ENCODE measurements at regions not wholly inside any gene's neighbourhood (a gene's known extent, or its start where the extent isn't known, plus 50 kb on each side); places are given as distances from the start of the nearest gene placed in this dataset.

DNA sequence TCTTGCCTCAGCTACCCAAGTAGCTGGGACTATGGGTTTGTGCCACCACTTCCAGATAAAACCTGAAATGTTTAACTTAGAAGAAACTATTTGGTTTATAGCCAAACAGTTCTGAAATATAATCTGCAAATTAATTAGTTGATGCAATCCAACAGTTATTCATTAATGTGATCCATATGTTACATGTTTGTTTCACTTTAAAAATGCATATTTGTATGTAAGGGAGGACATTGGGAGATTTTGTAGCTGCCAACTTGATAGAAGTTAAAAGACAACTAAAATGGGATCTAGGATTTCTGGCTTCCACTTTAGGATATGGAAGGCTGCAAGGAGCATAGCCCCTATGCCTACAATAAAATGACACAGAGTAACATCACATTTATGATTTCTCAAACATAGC lies 532.5 kb upstream of the SLC10A2 start:
- TF ChIP-seq CTCF (conservative IDR thresholded peaks at IDR 0.05 in 1 of 2, IDR thresholded peaks at IDR 0.05 in 1 of 2; ENCODE audit: low read depth in 1 of 2, low read length in 2 of 2) (no peak), EZH2 (IDR thresholded peaks at IDR 0.05; ENCODE audit: low read length, missing control alignments) (no peak)
- Histone ChIP-seq H3K9ac (ENCODE audit: insufficient read depth, low read length) (no peak overlapping the region), H3K27ac (ENCODE audit: insufficient read depth, low read length) (no peak overlapping the region), H4K20me1 (ENCODE audit: control insufficient read depth, extremely low read depth, insufficient read depth, low read length) (no peaks in the 10 kb centered on the region), H3K27me3 (ENCODE audit: control insufficient read depth, insufficient read depth, low read length) (no peaks in the 10 kb centered on the region), H3K79me2 (ENCODE audit: control insufficient read depth, insufficient read depth, low read length) (no peaks in the 10 kb centered on the region), H3K4me2 (ENCODE audit: extremely low read depth, insufficient read depth, low read length) (no peak overlapping the region), H2AFZ (ENCODE audit: low read length) (no peak overlapping the region), H3K36me3 (ENCODE audit: control insufficient read depth, insufficient read depth, low read length) (no peaks in the 10 kb centered on the region), H3K9me3 (ENCODE audit: control insufficient read depth, insufficient read depth, low read depth, low read length) (no peaks in the 10 kb centered on the region), H3K4me1 (ENCODE audit: control insufficient read depth, extremely low read depth, insufficient read depth, low read length) (no peaks in the 10 kb centered on the region), H3K4me3 (replicated peaks in 1 of 4; ENCODE audit: control extremely low read depth in 1 of 4, insufficient read depth in 1 of 4, low read depth in 3 of 4, low read length in 4 of 4) (no peak overlapping the region)
- no peak for DNase-seq (ENCODE audit: low read depth in 2 of 2)

DNA sequence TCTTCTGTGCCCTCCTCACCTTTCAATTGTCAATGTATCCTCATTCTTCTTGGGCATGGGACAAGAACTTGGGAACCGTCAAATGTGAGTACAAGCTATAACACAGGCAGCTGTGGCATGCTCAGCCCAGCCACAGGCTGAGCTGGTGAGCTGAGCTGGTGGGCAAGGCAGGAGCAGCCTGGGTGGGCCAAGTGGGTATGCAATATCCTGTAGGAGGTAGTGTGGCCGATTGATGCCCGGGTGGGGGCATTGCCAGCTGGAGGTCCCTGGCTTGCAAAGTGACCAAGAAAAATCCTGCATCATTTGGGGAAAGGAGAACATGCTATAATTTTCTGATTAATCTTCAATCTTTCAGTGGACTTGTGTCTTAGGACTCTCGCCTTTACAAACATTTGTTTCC lies 507.2 kb upstream of the SLC10A2 start:
- H3K4me1 ChIP-seq (ENCODE audit: control insufficient read depth, extremely low read depth, insufficient read depth, low read length), result no peaks in the 10 kb centered on the region
- no peaks in the 10 kb centered on the region for H3K79me2 ChIP-seq (ENCODE audit: control insufficient read depth, insufficient read depth, low read length)
- no peaks in the 10 kb centered on the region for H3K36me3 ChIP-seq (ENCODE audit: control insufficient read depth, insufficient read depth, low read length)
- TF ChIP-seq EZH2 (IDR thresholded peaks at IDR 0.05; ENCODE audit: low read length, missing control alignments) (no peak), CTCF (conservative IDR thresholded peaks at IDR 0.05 in 1 of 2, IDR thresholded peaks at IDR 0.05 in 1 of 2; ENCODE audit: low read depth in 1 of 2, low read length in 2 of 2) (no peak)
- DNase-seq (ENCODE audit: low read depth in 2 of 2), result no peak
- H3K4me3 ChIP-seq (replicated peaks in 1 of 4; ENCODE audit: control extremely low read depth in 1 of 4, insufficient read depth in 1 of 4, low read depth in 3 of 4, low read length in 4 of 4), result no peak overlapping the region
- H3K27me3 ChIP-seq (ENCODE audit: control insufficient read depth, insufficient read depth, low read length), result no peaks in the 10 kb centered on the region
- no peaks in the 10 kb centered on the region for H3K9me3 ChIP-seq (ENCODE audit: control insufficient read depth, insufficient read depth, low read depth, low read length)
- no peaks in the 10 kb centered on the region for H4K20me1 ChIP-seq (ENCODE audit: control insufficient read depth, extremely low read depth, insufficient read depth, low read length)
- no peak overlapping the region for H3K9ac ChIP-seq (ENCODE audit: insufficient read depth, low read length)
- H3K27ac ChIP-seq (ENCODE audit: insufficient read depth, low read length), result no peak overlapping the region
- no peak overlapping the region for H2AFZ ChIP-seq (ENCODE audit: low read length)
- no peak overlapping the region for H3K4me2 ChIP-seq (ENCODE audit: extremely low read depth, insufficient read depth, low read length)

DNA sequence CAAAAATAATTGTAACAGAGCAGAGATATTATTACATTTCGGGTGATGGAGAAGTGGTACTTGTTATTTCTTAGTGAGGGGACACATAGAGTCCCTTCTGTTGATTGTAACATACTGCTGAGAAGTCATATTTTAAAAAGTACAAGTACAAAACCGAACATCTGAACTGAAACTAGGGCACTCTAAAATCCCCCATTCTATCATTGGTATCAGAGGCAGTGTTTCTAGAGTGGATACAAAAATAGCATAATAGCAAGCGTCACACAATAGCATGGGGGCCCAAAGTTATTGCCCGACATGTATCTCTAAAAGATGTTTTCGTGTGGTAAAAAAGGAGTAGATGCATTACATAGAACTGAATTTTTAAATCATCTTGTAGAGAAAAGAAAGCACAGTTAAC lies 502.1 kb upstream of the SLC10A2 start:
- no peak overlapping the region for H3K4me2 ChIP-seq (ENCODE audit: extremely low read depth, insufficient read depth, low read length)
- H3K4me3 ChIP-seq (replicated peaks in 1 of 4; ENCODE audit: control extremely low read depth in 1 of 4, insufficient read depth in 1 of 4, low read depth in 3 of 4, low read length in 4 of 4), result no peak overlapping the region
- TF ChIP-seq CTCF (conservative IDR thresholded peaks at IDR 0.05 in 1 of 2, IDR thresholded peaks at IDR 0.05 in 1 of 2; ENCODE audit: low read depth in 1 of 2, low read length in 2 of 2) (no peak), EZH2 (IDR thresholded peaks at IDR 0.05; ENCODE audit: low read length, missing control alignments) (no peak)
- H3K36me3 ChIP-seq (ENCODE audit: control insufficient read depth, insufficient read depth, low read length), result no peaks in the 10 kb centered on the region
- H3K79me2 ChIP-seq (ENCODE audit: control insufficient read depth, insufficient read depth, low read length), result no peaks in the 10 kb centered on the region
- no peaks in the 10 kb centered on the region for H3K9me3 ChIP-seq (ENCODE audit: control insufficient read depth, insufficient read depth, low read depth, low read length)
- H4K20me1 ChIP-seq (ENCODE audit: control insufficient read depth, extremely low read depth, insufficient read depth, low read length), result no peaks in the 10 kb centered on the region
- H3K4me1 ChIP-seq (ENCODE audit: control insufficient read depth, extremely low read depth, insufficient read depth, low read length), result no peaks in the 10 kb centered on the region
- H3K27me3 ChIP-seq (ENCODE audit: control insufficient read depth, insufficient read depth, low read length), result no peaks in the 10 kb centered on the region
- H2AFZ ChIP-seq (ENCODE audit: low read length), result no peak overlapping the region
- H3K27ac ChIP-seq (ENCODE audit: insufficient read depth, low read length), result no peak overlapping the region
- no peak overlapping the region for H3K9ac ChIP-seq (ENCODE audit: insufficient read depth, low read length)
- DNase-seq (ENCODE audit: low read depth in 2 of 2), result no peak
